ENCODE measurements at regions not wholly inside any gene's neighbourhood (a gene's known extent, or its start where the extent isn't known, plus 50 kb on each side); places are given as distances from the start of the nearest gene placed in this dataset.

GRCh38 chrX:25158635-25159034 lies 142.9 kb upstream of the ARX start:
- Histone ChIP-seq H3K4me1 (ENCODE audit: control insufficient read depth, low read length) (no peaks in the 10 kb centered on the region), H3F3A (ENCODE audit: control insufficient read depth, insufficient read depth) (no peaks in the 10 kb centered on the region), H3K27me3 (ENCODE audit: control insufficient read depth, low read length) (no peaks in the 10 kb centered on the region), H3K4me2 (ENCODE audit: low read length) (no peak overlapping the region), H3K79me2 (ENCODE audit: control insufficient read depth, low read length) (no peaks in the 10 kb centered on the region), H4K20me1 (ENCODE audit: control insufficient read depth, insufficient read depth, low read depth, low read length) (no peaks in the 10 kb centered on the region), H3K27ac (ENCODE audit: low read depth, low read length) (no peak overlapping the region), H3K9me3 (ENCODE audit: control insufficient read depth, insufficient read depth, low read length) (no peaks in the 10 kb centered on the region), H3K9me2 (replicated peaks; ENCODE audit: control insufficient read depth, low read length) (no peaks in the 10 kb centered on the region), H3K36me3 (ENCODE audit: control insufficient read depth, low read length) (no peaks in the 10 kb centered on the region), H3K4me3 (ENCODE audit: low read length) (no peak overlapping the region)
- TF ChIP-seq EZH2phosphoT487 (IDR thresholded peaks at IDR 0.05; ENCODE audit: borderline replicate concordance, low read length): no peak
- TF ChIP-seq CTCF (IDR thresholded peaks at IDR 0.05; ENCODE audit: low read depth, low read length, poor library complexity, severe bottlenecking): no peak

- Histone ChIP-seq H3K27ac (ENCODE audit: low read depth, low read length) (no peak overlapping the region), H4K20me1 (ENCODE audit: control insufficient read depth, insufficient read depth, low read depth, low read length) (no peaks in the 10 kb centered on the region), H3K4me2 (ENCODE audit: low read length) (no peak overlapping the region), H3K4me1 (ENCODE audit: control insufficient read depth, low read length) (no peaks in the 10 kb centered on the region), H3K27me3 (ENCODE audit: control insufficient read depth, low read length) (no peaks in the 10 kb centered on the region), H3K4me3 (ENCODE audit: low read length) (no peak overlapping the region), H3K9me3 (ENCODE audit: control insufficient read depth, insufficient read depth, low read length) (no peaks in the 10 kb centered on the region), H3K9me2 (replicated peaks; ENCODE audit: control insufficient read depth, low read length) (no peaks in the 10 kb centered on the region), H3K36me3 (ENCODE audit: control insufficient read depth, low read length) (no peaks in the 10 kb centered on the region), H3F3A (ENCODE audit: control insufficient read depth, insufficient read depth) (no peaks in the 10 kb centered on the region), H3K79me2 (ENCODE audit: control insufficient read depth, low read length) (no peaks in the 10 kb centered on the region)
- no peak for TF ChIP-seq EZH2phosphoT487 (IDR thresholded peaks at IDR 0.05; ENCODE audit: borderline replicate concordance, low read length)
- TF ChIP-seq CTCF (IDR thresholded peaks at IDR 0.05; ENCODE audit: low read depth, low read length, poor library complexity, severe bottlenecking): no peak
Measured at GRCh38 chrX:25156832-25157231, 141.1 kb upstream of the ARX start.

- H3K27me3 ChIP-seq (ENCODE audit: control insufficient read depth, low read length): no peaks in the 10 kb centered on the region
Measured at GRCh38 chrX:25156323-25156722, 140.6 kb upstream of the ARX start.

More at GRCh38 chrX:25156323-25156722, 140.6 kb upstream of the ARX start:
- H3K27ac ChIP-seq (ENCODE audit: low read depth, low read length): no peak overlapping the region
- no peaks in the 10 kb centered on the region for H3K9me2 ChIP-seq (replicated peaks; ENCODE audit: control insufficient read depth, low read length)
- H3K4me3 ChIP-seq (ENCODE audit: low read length): no peak overlapping the region
- H3K36me3 ChIP-seq (ENCODE audit: control insufficient read depth, low read length): no peaks in the 10 kb centered on the region
- no peaks in the 10 kb centered on the region for H4K20me1 ChIP-seq (ENCODE audit: control insufficient read depth, insufficient read depth, low read depth, low read length)
- H3K79me2 ChIP-seq (ENCODE audit: control insufficient read depth, low read length): no peaks in the 10 kb centered on the region
- no peaks in the 10 kb centered on the region for H3K9me3 ChIP-seq (ENCODE audit: control insufficient read depth, insufficient read depth, low read length)
- H3K4me2 ChIP-seq (ENCODE audit: low read length): no peak overlapping the region
- no peak for TF ChIP-seq CTCF (IDR thresholded peaks at IDR 0.05; ENCODE audit: low read depth, low read length, poor library complexity, severe bottlenecking)
- no peak for TF ChIP-seq EZH2phosphoT487 (IDR thresholded peaks at IDR 0.05; ENCODE audit: borderline replicate concordance, low read length)
- no peaks in the 10 kb centered on the region for H3F3A ChIP-seq (ENCODE audit: control insufficient read depth, insufficient read depth)
- H3K4me1 ChIP-seq (ENCODE audit: control insufficient read depth, low read length): no peaks in the 10 kb centered on the region
